HG03175 (cell line): ENCODE measurements at regions not wholly inside any gene's neighbourhood (a gene's known extent, or its start where the extent isn't known, plus 50 kb on each side); places are given as distances from the start of the nearest gene placed in this dataset.
"Not testable (repeated sequence)": the region's sequence is repeated elsewhere in the genome, so short reads cannot be mapped to it uniquely, and the experiment has no call there.

ENCODE experiments used
- ATAC-seq: cut with Tn5 transposase; IDR thresholded peaks from one replicate; pipeline ENCODE4 v1.9.1; 2021; ENCODE audit warnings: mild to moderate bottlenecking, moderate library complexity; ENCODE audit not compliant: unreplicated experiment

DNA sequence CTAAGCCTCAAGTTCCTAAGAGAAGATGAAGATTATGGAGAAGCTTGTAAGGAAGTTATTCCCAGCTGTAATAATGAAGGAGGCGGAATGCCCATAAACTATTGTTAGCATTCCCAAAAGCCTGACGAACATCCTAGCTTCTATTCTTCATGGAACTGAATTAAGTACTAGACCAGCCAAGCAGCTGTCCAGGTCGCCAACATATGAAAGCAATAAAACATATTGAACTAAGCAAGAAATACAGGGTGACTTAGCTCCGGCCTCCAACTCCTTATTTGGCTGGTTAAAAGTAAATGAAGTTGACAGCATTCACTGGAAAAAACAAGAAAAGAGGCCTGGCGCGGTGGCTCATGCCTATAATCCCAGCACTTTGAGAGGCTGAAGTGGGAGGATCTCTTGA, 174.0 kb upstream of the TPM1 start:
- no peak for ATAC-seq

DNA sequence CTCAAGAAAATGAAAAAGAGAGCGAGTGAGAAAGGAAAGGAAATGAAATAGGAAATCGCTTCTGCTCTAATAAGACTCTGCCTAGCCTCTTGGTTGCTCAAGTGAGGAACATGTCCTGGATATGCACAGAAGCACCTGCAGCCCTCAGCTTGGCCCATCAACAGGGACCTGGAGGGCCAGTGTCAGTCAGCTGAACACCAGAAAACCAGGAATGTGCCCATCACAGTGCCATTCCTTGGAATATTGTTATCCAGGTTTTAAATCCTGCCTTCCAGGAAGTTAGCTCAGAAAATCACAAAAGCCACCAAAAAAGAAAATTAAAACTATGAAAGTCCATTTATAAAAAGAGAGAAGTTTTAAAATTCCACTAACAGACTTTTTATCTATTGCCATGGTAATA, 173.4 kb upstream of the TPM1 start:
- no peak for ATAC-seq

DNA sequence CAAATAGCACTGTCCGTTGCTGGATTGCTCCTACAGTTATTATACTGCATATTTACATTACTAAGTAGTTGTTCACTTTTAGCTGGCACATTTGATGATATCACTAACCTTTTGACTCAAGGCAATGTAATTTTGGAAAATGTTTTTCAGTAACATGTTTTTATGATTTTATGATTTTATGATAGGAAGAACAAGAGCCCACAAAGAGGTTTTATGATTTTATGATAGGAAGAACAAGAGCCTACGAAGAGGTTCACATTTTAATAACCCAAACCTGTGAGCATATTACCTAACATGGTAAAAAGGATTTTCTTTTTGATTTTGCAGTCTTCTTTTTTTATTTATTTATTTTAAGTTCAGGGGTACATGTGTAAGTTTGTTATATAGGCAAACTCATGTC, 172.3 kb upstream of the TPM1 start:
- no peak for ATAC-seq

DNA sequence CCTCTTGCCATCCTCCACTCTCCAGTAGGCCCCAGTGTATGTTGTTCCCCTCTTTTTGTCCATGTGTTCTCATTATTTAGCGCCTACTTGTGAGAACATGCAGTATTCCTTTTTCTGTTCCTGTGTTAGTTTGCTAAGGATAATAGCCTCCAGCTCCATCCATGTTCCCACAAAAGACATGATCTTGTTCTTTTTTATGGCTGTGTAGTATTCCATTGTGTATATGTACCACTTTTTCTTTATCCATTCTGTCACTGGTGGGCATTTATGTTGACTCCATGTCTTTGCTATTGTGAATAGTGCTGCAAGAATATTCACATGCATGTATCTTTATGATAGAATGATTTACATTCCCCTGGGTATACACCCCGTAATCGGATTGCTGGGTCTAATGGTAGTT, 171.8 kb upstream of the TPM1 start:
- not testable (repeated sequence) for ATAC-seq

DNA sequence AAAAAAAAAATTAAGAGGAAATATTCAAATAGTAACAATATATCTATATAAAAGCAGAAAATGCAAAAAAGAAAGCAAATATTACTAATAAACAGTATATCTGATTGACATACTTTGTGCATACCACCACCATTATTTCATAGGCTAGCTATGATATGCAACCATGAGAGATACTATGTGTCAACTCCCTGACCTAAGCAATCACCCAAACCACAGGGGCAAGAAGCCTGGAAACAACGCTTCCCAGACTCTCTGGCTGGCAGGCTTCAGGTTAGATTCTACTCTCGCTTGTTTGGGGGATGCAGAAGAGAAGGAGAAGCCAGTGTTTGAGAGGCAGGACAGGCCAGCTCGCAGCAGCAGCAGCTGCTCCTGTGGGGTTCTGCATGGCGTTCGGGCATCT, 169.3 kb upstream of the TPM1 start:
- ATAC-seq: no peak

DNA sequence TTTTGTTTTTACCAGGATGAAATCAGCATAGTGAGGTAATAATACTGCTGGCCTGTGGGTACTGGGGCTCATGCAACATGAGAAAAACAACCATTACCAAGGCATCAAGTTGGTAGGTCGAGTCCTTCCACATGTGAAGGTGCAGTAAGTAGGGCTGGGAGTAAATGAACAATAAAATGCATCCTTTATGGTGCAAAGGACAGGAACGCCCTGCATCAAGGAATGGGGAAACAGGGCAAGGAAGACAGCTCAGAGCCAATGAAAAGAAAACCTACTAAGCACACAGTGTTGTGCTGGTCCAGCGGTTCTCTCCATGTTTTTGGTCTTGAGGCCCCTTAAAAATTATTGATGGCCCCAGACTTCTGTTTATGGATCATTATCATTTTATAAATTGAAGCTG, 168.5 kb upstream of the TPM1 start:
- ATAC-seq: no peak

DNA sequence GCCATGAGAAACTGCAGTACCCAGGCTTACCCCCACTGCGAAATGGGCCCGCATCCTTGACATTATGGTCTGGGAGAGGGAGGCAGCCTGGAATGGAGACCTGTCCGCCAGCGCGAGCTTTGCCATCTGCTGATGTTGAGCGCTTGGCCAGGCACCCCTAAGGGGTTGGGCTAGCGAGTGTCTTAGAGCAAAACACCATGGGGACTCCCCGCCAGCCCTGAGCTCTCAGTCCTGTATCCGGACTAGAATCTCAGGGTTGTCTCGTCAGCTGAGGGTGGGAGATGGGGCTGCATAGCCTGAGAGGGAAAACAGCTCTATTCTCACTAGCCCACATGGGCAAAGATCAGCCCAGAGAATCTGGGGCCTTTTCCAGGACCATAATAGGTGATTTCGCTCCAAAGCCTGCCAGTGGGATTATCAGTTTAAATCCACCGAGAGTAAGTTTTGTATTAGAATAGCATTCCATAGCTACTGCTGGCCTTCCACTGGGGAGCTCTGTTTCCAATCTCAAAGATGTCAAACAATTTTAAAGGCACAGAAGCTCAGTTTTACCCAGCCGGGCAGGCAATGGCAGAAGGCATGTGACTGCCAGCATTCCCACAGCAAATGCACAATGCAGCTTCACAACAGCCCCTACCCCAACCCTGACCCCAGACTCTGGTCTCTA, 167.5 kb upstream of the TPM1 start:
- no peak for ATAC-seq

DNA sequence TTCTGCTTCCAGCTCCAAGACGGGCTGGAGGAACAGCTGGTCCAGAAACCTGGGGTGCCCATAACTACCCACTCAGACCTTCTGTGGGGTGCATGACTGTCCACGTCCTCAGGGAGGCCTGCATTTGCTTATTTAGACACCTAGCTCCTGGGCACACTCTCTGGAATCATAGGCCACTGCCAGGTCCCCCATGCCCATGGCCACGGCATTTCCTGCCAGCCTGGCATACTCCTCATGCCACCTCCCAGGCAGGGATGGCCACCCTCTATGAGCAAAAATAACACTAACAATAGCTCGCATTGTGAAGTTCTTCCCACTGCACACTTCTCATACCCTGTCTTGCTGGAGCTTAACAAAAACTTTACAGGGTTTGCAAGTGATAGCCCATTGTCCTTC, 166.9 kb upstream of the TPM1 start:
- ATAC-seq: no peak

DNA sequence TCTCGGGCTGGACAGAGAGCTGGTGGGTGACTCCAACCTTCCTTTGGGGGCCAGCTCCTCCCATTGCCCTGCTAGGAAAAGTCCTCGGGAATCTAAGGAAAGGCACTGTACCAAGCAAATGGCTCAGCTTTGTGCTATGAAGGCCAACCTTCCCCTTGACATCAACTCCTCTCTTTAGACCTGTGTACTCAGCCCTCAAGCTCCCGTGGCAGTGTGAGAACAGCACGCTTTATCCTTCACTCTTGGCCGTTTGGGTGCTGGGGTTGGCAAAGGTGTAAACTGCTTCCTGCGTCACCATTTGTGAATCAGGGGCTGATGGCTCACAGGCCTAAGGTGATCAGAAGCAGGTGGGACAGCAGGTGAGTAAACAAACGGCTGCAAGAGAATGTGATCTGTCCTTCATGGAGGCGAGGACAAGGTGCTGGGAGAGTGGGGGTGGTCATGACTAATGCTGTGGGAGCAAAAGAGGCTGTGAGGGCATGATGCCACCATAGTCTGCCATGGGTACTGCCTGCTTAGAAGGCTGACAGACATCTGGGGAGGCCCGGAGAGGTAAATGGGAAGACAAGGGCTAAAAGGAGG, 165.2 kb upstream of the TPM1 start:
- ATAC-seq: no peak

DNA sequence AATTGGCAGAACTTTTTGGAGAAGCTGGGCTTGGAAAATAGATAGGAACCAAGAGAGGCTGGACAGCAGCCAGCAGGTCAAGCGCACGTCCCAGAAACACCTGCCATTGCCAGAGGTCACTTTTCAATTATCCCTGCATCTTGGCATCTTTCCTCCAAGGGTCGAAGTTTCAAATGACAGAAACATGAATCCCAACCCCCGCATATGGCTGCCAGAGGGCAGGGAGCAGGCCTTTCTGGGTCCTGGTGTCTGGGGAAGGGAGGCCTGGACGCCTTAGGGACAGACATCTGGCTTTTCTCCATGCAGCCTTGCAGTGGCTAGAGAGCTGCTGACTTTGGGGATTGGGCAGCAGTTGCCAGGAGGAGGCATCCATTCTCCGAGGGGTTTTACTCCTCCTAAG, 164.5 kb upstream of the TPM1 start:
- no peak for ATAC-seq

DNA sequence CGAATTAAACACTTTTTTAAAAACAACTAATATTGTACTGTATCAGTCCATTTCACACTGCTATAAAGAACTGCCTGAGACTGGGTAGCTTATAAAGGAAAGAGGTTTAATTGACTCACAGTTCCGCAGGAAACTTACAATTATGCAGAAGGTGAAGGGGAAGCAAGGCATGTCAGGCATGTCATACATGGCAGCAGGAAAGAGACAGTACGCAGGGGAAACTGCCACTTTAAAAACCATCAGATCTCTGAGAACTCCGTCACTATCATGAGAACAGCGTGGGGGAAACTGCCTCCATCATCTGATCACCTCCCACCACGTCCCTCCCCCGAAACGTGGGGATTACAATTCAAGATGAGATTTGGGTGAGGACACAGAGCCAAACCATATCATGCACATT, 162.8 kb upstream of the TPM1 start:
- ATAC-seq: no peak

DNA sequence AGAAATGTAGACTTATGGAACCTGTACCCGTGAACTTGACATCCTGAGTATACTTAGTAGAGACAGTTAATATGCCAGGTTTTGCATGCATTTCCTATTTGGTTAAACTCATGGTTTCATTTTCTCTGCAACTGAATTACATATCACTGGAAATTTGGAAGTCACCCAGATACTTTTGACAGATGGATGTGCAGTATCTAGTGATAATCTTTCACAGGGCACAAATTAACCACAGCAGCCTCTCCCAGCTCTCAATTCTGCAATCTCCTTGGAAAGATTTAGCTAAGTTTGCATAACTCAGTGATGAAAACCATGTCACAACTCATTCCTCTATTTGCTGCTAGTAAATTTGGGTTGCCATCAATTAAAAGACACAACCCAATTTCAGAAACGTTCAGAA, 162.3 kb upstream of the TPM1 start:
- no peak for ATAC-seq

DNA sequence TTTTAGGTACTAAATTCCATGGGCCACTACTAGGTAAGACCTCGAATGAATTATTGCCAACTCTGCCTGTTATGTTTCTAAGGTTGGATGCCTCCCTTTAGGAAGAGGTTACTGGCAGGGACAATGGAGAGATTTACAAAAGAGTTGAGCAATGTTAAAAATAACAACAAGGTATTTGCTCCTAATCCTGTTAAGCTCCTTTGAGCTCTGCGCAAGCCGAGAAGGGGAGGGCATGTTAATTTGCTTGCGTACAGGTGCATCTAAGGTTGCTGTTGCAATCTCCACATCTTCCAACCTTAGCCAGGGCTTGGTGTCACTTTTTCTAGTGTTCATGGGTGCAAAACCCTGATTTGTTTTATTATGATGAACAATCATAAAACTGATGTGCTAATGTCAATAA, 161.5 kb upstream of the TPM1 start:
- ATAC-seq: no peak

DNA sequence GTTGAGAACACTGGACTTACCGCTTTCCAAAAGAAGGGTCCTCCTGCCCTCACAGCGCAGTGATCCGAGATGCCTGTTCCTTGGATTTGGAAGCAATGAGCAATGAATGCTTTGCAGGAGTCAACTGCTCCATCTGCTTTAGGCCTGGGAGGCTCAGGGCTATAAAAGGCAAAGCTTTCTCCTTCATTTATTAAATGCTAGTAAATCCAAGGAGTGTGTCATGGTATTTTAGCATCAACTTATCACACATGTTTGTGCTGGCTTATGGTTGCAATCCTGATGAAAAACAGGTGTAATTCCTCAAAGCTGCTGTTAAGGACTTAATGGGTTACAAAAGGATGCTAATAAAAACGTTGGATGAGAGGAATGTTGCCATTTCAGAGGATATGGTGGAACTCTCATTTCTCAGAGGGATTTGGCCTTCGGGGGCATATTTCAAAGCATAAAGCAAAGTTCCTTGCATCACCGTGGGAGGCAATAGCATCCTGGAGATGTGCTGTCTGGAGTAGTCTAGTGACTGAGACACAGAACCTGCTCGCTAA, 158.5 kb upstream of the TPM1 start:
- no peak for ATAC-seq

DNA sequence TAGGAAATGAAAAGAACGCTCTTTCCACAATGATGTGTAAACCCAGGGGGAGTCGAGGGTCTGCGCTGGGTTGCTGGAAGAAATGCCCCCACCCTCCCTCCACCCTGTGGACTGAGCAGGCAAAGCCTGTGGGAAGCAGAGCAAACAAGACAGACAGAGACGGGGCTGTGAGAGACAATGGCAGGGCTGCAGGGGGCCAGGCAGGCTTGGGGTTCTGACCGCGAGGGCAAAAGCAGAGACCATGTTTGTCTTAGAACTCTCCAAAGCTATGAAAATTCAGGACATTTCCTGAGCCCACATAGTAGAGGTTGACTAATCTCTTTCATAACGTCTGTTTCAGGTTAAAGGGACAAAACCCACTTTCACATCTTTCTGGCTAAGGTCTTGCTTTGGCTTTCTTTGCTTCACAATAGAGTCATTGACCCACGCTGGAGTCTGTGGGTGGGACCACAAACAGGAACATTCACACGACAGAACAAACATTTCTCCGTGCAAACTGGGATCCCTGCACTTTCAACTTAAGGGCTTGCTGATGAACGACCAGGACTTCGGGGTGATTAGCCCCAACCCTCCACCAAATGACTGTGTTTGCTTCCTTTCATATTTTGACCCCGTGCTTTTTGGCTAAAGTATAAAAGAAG, 156.0 kb upstream of the TPM1 start:
- ATAC-seq: no peak

DNA sequence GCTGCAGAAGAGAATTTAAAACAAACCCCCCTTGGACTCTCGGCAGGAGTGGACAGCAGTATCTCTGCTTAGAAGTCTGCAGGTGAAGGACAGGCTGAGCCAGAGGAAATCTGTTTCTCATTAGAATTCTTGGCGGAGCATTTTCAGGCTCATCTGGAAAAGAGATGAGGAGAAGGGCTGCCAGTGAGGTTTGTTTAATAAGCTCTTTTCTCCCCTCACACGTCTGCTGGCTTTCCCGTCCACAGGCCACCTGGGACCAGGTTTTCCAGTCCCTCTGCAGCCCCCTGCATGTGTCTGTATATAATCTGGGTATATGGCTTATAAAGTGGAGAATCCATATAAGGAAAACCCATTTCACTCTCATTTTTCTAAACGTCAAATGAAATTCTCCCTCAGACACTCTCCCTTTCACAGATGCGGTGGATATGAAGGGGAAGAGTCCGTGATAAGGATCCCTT, 155.4 kb upstream of the TPM1 start:
- no peak for ATAC-seq

DNA sequence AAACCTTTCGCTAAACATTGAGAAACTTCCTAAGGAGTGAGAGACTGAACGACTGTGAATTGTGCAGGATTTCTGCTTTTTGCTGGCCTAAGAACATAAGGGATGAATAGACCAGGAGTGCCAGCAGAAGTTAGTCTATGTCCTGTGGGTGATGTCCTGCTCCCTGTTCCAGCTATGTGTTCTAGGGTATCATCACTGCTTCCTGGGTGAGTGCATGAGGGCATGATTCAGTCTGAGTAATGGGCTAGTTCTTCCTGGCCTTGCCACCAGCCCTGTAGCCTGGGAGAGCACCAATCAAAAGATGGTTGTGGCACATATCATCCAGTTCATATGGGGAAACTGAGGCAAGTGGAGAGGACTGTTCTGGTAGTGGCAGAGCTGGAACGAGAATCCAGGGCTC, 153.9 kb upstream of the TPM1 start:
- ATAC-seq: no peak

DNA sequence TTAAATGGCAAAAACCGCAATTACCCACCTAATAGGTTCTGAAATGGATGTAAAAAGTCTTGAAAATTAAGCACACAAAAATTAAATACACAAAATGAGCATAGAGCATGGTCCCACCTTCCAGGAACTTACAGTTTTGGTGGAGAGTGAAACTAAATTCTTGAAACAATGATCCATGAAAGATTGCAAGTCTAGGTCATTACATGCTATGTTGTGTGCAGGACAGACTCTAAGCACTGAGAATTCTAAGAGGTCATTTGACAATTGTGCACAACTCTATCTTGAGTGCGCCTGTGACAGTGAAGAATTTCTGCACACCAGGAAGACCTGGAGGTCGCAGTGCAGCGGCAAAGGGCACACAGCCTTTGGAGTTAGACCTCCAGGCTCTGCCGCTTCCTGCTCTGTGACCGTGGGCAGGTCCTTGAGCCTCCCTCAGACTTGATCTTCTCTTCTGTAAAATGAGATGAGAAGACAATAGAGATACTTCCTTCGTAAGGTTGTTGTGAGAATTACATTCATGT, 153.3 kb upstream of the TPM1 start:
- ATAC-seq: no peak

DNA sequence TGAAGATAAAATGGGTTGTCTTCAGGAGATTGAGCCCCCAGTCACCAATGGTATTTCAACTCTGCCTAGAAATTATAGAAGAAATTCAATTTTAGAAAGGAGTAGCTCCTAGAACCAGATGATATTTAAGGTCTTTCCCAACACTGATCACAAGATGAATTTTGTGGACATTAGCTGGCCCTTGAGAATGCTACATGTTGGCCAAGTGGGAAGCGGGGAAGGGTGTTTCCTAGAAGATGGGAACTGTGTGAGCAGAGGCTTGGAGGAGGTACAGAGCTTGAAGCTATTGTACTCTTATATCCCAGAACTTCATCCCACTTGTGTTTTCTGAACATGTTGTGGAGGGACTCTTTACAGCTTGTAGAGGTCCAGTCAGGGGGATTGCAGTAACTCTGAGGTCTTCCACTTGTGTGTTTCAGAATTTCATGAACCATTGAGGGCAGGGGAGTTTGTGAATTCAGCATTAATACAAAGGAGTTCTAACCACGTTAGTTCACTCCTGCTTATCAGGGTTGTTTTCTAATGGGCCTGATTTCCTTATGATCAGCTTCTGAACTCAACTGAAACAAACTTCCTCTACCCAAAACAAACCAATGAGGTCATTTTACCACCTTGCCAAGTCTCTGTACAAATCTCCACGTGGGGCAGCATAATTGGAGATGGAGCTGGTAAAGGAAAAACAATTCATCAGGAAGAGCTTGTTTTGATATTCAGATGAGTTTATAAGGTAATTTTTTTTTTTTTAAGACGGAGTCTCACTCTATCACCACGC, 152.6 kb upstream of the TPM1 start:
- ATAC-seq: no peak

DNA sequence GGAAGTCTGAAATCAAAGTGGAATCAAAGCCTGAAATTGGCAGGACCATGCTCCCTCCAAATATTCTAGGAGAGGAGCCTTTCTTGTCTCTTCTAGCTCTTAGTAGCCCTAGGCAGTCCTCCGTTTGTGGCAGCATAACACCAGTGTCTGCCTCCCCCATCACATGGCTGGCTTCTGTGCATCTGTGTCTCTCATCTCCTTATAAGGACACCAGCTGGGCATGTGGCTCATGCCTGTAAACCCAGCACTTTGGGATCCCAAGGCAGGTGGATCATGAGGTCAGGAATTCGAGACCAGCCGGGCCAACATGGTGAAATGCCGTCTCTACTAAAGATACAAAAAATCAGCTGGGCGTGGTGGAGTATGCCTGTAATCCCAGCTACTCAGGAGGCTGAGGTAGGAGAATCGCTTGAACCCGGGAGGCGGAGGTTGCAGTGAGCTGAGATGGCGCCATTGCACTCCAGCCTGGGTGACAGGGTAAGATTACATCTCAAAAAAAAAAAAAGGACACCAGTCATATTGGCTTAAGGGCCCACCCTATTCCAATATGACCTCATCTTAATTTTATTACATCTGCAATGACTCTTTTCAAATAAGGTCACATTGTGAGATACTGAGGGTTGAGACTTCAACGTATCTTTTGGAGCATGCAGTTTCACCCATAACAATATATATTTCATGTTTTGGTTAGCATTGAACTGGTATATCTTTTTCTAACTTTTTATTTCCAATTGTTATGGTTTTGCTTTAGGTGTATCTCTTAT, 148.0 kb upstream of the TPM1 start:
- ATAC-seq: no peak
